ENCODE measurements at regions not wholly inside any gene's neighbourhood (a gene's known extent, or its start where the extent isn't known, plus 50 kb on each side); places are given as distances from the start of the nearest gene placed in this dataset.
A peak's percentile ranks its signal among the peaks of the same experiment; 100 is the strongest.

DNA sequence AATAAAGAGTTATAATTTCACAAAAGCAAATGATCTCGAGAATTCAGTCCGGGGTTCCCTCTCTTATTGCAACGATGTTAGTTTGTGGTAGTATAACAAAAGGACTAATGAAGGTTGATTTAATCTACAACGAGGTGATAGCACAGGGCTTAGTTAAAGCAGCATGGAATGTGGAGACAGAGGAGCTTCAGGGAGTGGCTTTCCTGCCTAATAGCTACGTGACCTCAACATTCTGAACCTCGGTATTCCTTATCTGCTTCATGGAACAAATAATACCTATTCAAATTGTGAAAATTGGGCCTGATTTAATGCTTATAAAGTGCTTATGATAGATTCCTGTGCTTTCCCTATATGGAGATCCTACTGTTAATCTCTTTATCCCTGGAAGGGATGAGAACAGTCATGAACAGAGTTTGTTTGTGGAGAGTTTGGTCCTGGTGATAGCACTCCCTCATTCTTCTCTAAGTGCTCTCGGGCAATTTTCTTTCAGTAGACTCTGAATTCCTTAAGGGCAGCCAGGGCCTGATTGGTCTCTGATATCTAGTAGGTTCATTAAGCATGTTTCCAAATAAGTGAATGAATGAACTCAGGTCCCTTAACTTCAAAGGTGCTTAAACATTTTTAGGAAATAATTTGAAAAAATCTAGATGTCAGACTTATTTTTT lies 104.1 kb upstream of the TUT7 start:
- TF ChIP-seq EZH2 (IDR thresholded peaks at IDR 0.05; ENCODE audit: insufficient read depth, low read length), result no peak
- TF ChIP-seq, protein P1, sequence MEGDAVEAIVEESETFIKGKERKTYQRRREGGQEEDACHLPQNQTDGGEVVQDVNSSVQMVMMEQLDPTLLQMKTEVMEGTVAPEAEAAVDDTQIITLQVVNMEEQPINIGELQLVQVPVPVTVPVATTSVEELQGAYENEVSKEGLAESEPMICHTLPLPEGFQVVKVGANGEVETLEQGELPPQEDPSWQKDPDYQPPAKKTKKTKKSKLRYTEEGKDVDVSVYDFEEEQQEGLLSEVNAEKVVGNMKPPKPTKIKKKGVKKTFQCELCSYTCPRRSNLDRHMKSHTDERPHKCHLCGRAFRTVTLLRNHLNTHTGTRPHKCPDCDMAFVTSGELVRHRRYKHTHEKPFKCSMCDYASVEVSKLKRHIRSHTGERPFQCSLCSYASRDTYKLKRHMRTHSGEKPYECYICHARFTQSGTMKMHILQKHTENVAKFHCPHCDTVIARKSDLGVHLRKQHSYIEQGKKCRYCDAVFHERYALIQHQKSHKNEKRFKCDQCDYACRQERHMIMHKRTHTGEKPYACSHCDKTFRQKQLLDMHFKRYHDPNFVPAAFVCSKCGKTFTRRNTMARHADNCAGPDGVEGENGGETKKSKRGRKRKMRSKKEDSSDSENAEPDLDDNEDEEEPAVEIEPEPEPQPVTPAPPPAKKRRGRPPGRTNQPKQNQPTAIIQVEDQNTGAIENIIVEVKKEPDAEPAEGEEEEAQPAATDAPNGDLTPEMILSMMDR (IDR thresholded peaks at IDR 0.05; ENCODE audit: insufficient read depth, low read depth, low read length), result no peak
- Histone ChIP-seq H3K36me3 (ENCODE audit: insufficient read depth, low read length) (no peaks in the 10 kb centered on the region), H3K79me2 (ENCODE audit: insufficient read depth, low read length) (no peaks in the 10 kb centered on the region), H3K27me3 (ENCODE audit: insufficient read depth, low read length) (no peaks in the 10 kb centered on the region), H3K9me3 (ENCODE audit: insufficient read depth, low read depth, low read length) (no peaks in the 10 kb centered on the region), H3K4me1 (ENCODE audit: insufficient read depth, low read length) (no peaks in the 10 kb centered on the region), H3K4me3 (ENCODE audit: insufficient read depth, low read depth, low read length) (no peak overlapping the region), H3K9ac (ENCODE audit: low read length) (no peak overlapping the region), H3K27ac (ENCODE audit: low read depth, low read length) (no peak overlapping the region), H4K20me1 (ENCODE audit: insufficient read depth, low read length) (no peaks in the 10 kb centered on the region), H2AFZ (ENCODE audit: low read depth, low read length) (no peak overlapping the region), H3K4me2 (ENCODE audit: low read length) (no peak overlapping the region)
- Mint-ChIP-seq H3K36me3 (ENCODE audit: low read depth, unreplicated experiment) (no peaks in the 10 kb centered on the region), H3K9me3 (ENCODE audit: unreplicated experiment) (no peaks in the 10 kb centered on the region), H3K4me3 (ENCODE audit: unreplicated experiment) (no peak overlapping the region), H3K27me3 (ENCODE audit: low read depth, unreplicated experiment) (no peaks in the 10 kb centered on the region), H3K27ac (ENCODE audit: unreplicated experiment) (no peak overlapping the region), H3K4me1 (ENCODE audit: low read depth, unreplicated experiment) (peaks cover 5% of the 10 kb centered on the region)
- FAIRE-seq, result peak; percentile 68
- no peak for DNase-seq (ENCODE audit: low read depth)

DNA sequence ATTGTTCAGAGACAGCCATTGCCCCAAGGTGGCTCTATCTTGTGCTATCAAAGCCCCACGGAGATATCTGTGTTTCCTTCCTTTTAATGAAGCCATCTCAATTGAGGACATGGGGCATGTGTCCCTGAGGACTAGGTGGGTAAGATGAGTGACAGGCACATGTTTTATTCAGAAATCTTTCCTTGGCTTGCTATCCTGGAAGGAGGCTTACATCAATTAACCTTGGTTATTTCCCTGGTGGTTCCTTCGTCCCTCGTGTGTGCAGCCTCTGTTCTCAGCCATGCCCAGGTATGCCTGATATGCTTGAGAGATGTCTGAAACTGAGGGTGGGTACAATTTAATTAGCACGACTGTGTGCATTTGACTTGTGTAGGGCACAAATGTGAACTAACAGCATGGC lies 102.2 kb upstream of the TUT7 start:
- Mint-ChIP-seq H3K4me3 (ENCODE audit: unreplicated experiment) (no peak overlapping the region), H3K4me1 (ENCODE audit: low read depth, unreplicated experiment) (peaks cover 5% of the 10 kb centered on the region), H3K9me3 (ENCODE audit: unreplicated experiment) (no peaks in the 10 kb centered on the region), H3K36me3 (ENCODE audit: low read depth, unreplicated experiment) (no peaks in the 10 kb centered on the region), H3K27me3 (ENCODE audit: low read depth, unreplicated experiment) (no peaks in the 10 kb centered on the region), H3K27ac (ENCODE audit: unreplicated experiment) (no peak overlapping the region)
- no peaks in the 10 kb centered on the region for H3K36me3 ChIP-seq (ENCODE audit: insufficient read depth, low read length)
- H3K9me3 ChIP-seq (ENCODE audit: insufficient read depth, low read depth, low read length), result no peaks in the 10 kb centered on the region
- no peaks in the 10 kb centered on the region for H4K20me1 ChIP-seq (ENCODE audit: insufficient read depth, low read length)
- no peak overlapping the region for H3K27ac ChIP-seq (ENCODE audit: low read depth, low read length)
- no peak overlapping the region for H3K4me3 ChIP-seq (ENCODE audit: insufficient read depth, low read depth, low read length)
- H2AFZ ChIP-seq (ENCODE audit: low read depth, low read length), result no peak overlapping the region
- TF ChIP-seq, protein P1 (IDR thresholded peaks at IDR 0.05; ENCODE audit: insufficient read depth, low read depth, low read length), result no peak
- no peak for TF ChIP-seq EZH2 (IDR thresholded peaks at IDR 0.05; ENCODE audit: insufficient read depth, low read length)
- no peak overlapping the region for H3K9ac ChIP-seq (ENCODE audit: low read length)
- H3K4me2 ChIP-seq (ENCODE audit: low read length), result no peak overlapping the region
- DNase-seq (ENCODE audit: low read depth), result no peak
- no peaks in the 10 kb centered on the region for H3K4me1 ChIP-seq (ENCODE audit: insufficient read depth, low read length)
- no peak for FAIRE-seq
- no peaks in the 10 kb centered on the region for H3K79me2 ChIP-seq (ENCODE audit: insufficient read depth, low read length)
- no peaks in the 10 kb centered on the region for H3K27me3 ChIP-seq (ENCODE audit: insufficient read depth, low read length)

Data from astrocyte (in vitro differentiated cells and primary cell).